HepG2 (cell line): ENCODE measurements at regions not wholly inside any gene's neighbourhood (a gene's known extent, or its start where the extent isn't known, plus 50 kb on each side); places are given as distances from the start of the nearest gene placed in this dataset.

ENCODE experiments used
- ATAC-seq: fragments of 200-7000 bp; cut with Tn5 transposase; 3 replicates; pipeline ENCODE4 v1.9.1; 2020; ENCODE audit warnings: mild to moderate bottlenecking, moderate library complexity
- BruUV-seq: library from RNA; stranded (reverse); fragments of 400-500 nt; replicated peaks from 2 replicates; lab custom pipeline; 2021; lab: Mats Ljungman, UMichigan
- CTCF ChIA-PET: fragments of 300-600 bp; formaldehyde crosslinking; extraction: SDS; loops from one replicate; lab custom pipeline; 2021; ENCODE audit warnings: low total read pairs, inconsistent platforms, low intra/inter-chr PET ratio; lab: Yijun Ruan, JAX
- POLR2A ChIA-PET: fragments of 350-600 bp; sonication (Branson Sonifier 250); formaldehyde crosslinking; loops from one replicate; lab custom pipeline; 2020; ENCODE audit warnings: antibody characterized with exemption, inconsistent platforms; lab: Yijun Ruan, JAX
- DNase-seq: peaks from one replicate; pipeline ENCODE4 v3.0.0-alpha.2; 2015; ENCODE audit warnings: low spot score
- FAIRE-seq: peaks from 3 replicates; lab custom pipeline; 2011; peaks lifted over from hg19 to GRCh38; lab: Jason Lieb, UNC
- H2AFZ ChIP-seq: one replicate; pipeline ENCODE4 v1.6.1; 2011; ENCODE audit warnings: low read length, inconsistent platforms
- H3K27ac ChIP-seq: fragments of 300-600 bp; 3 replicates; pipeline ENCODE4 v1.8.0; 2011; ENCODE audit warnings: mixed run types, mild to moderate bottlenecking, mixed read lengths, low read length, inconsistent platforms; ENCODE audit not compliant: insufficient read depth; ENCODE audit errors: extremely low read length
- H3K27me3 ChIP-seq, 2 experiments: fragments of 200-600 bp in 1 of 2; 2 replicates in 1 of 2; 3 replicates in 1 of 2; pipeline versions ENCODE4 v1.6.0 to v1.8.0; 2011; ENCODE audit warnings: low read length in 2 of 2, mild to moderate bottlenecking in 2 of 2, moderate library complexity in 2 of 2, inconsistent platforms in 1 of 2; ENCODE audit not compliant: insufficient read depth in 2 of 2, control insufficient read depth in 1 of 2
- H3K36me3 ChIP-seq, 2 experiments: fragments of 200-600 bp in 1 of 2; replicated peaks in 1 of 2; 2 replicates in 1 of 2; 3 replicates in 1 of 2; pipeline versions ENCODE4 v1.5.1 to v1.8.0; 2011; ENCODE audit warnings: low read length in 2 of 2, inconsistent platforms in 1 of 2; ENCODE audit not compliant: insufficient read depth in 2 of 2, control insufficient read depth in 1 of 2
- H3K4me1 ChIP-seq: 2 replicates; pipeline ENCODE4 v1.5.1; 2012; ENCODE audit warnings: low read length, inconsistent platforms; ENCODE audit not compliant: insufficient read depth
- H3K4me2 ChIP-seq: 2 replicates; pipeline ENCODE4 v1.6.0; 2011; ENCODE audit warnings: low read depth, low read length, inconsistent platforms
- H3K4me3 ChIP-seq, 3 experiments: fragments of 200-600 bp in 1 of 3; sonication (generic), shearing (Covaris generic) in 1 of 3; replicated peaks in 1 of 3; 2 replicates each; pipeline ENCODE4 v1.5.1; 2011 to 2016; ENCODE audit warnings: low read length in 3 of 3, inconsistent platforms in 2 of 3, low read depth in 2 of 3, mild to moderate bottlenecking in 2 of 3, control low read depth in 1 of 3, mixed read lengths in 1 of 3; ENCODE audit not compliant: insufficient read depth in 1 of 3
- H3K79me2 ChIP-seq: one replicate; pipeline ENCODE4 v1.6.1; 2011; ENCODE audit warnings: low read length, inconsistent platforms; ENCODE audit not compliant: insufficient read depth
- H3K9ac ChIP-seq: 2 replicates; pipeline ENCODE4 v1.6.0; 2011; ENCODE audit warnings: mild to moderate bottlenecking, low read depth, low read length, inconsistent platforms; ENCODE audit not compliant: insufficient read depth
- H3K9me3 ChIP-seq: 2 replicates; pipeline ENCODE4 v1.5.1; 2012; ENCODE audit warnings: mild to moderate bottlenecking, low read length
- H4K20me1 ChIP-seq: 2 replicates; pipeline ENCODE4 v1.6.0; 2011; ENCODE audit warnings: inconsistent platforms, mild to moderate bottlenecking, low read length, moderate library complexity; ENCODE audit not compliant: insufficient read depth
- FOSL2 ChIP-seq: sonication (generic); formaldehyde crosslinking; IDR thresholded peaks from 2 replicates; pipeline ENCODE4 v1.4.0; 2020; ENCODE audit warnings: missing genetic modification reagents
- NR2F6 ChIP-seq, 2 experiments: IDR thresholded peaks; 2 replicates each; pipeline ENCODE4 v1.6.1; 2016; ENCODE audit warnings: antibody characterized with exemption in 1 of 2, mild to moderate bottlenecking in 1 of 2
- NR3C1 ChIP-seq: sonication (generic); formaldehyde crosslinking; IDR thresholded peaks from 2 replicates; pipeline ENCODE4 v1.4.0; 2020; ENCODE audit warnings: missing genetic modification reagents
- RARA ChIP-seq: IDR thresholded peaks from 2 replicates; pipeline ENCODE4 v1.6.1; 2016; ENCODE audit warnings: missing genetic modification reagents, missing compliant biosample characterization
- REPIN1 ChIP-seq: sonication (generic); formaldehyde crosslinking; IDR thresholded peaks from 2 replicates; pipeline ENCODE4 v1.8.0; 2022; ENCODE audit warnings: missing genetic modification reagents, low read depth, mild to moderate bottlenecking, borderline replicate concordance
- SOX5 ChIP-seq: IDR thresholded peaks from 2 replicates; pipeline ENCODE4 v1.6.1; 2016; ENCODE audit warnings: borderline replicate concordance
- ZNF12 ChIP-seq: sonication (generic); formaldehyde crosslinking; IDR thresholded peaks from 2 replicates; pipeline ENCODE4 v1.5.0; 2020; ENCODE audit warnings: missing genetic modification reagents
- ZNF124 ChIP-seq: sonication (generic); formaldehyde crosslinking; IDR thresholded peaks from 2 replicates; pipeline ENCODE4 v1.4.0; 2020; ENCODE audit warnings: missing genetic modification reagents
- ZNF7 ChIP-seq: IDR thresholded peaks from 2 replicates; pipeline ENCODE4 v1.6.1; 2016; ENCODE audit warnings: missing biosample characterization, missing genetic modification reagents
- WGBS: methylation state at CpG from one replicate; pipeline ENCODE4 v1.1.6; 2017; ENCODE audit warnings: low lambda C conversion rate; 5-methylcytosine and 5-hydroxymethylcytosine counted together
- in situ Hi-C: cut with HindIII; loops from 2 replicates; pipeline ENCODE4 v1.10.0; 2017; ENCODE audit warnings: low pct_unique_long_range_greater_than_20kb; ENCODE audit not compliant: extremely low pct_ligation_motif_present
- intact Hi-C: fragments of 100-400 bp; cut with micrococcal nuclease; formaldehyde crosslinking; loops from one replicate; pipeline ENCODE4 v1.10.0; 2022; ENCODE audit not compliant: unreplicated experiment
- TF ChIP-seq, protein P1 (sequence below): sonication (generic); formaldehyde crosslinking; IDR thresholded peaks from 2 replicates; pipeline ENCODE4 v1.5.1; 2020; ENCODE audit warnings: mild to moderate bottlenecking, missing genetic modification reagents
- TF ChIP-seq, protein P2 (sequence below): IDR thresholded peaks from 2 replicates; pipeline ENCODE4 v1.6.1; 2016; ENCODE audit warnings: missing genetic modification reagents, missing compliant biosample characterization
- TF ChIP-seq, protein P3 (sequence below): sonication (generic); formaldehyde crosslinking; IDR thresholded peaks from 2 replicates; pipeline ENCODE4 v1.5.1; 2020; ENCODE audit warnings: mild to moderate bottlenecking, missing genetic modification reagents, borderline replicate concordance
- TF ChIP-seq, protein P4 (sequence below): IDR thresholded peaks from 2 replicates; pipeline ENCODE4 v1.6.1; 2012; ENCODE audit warnings: inconsistent platforms

DNA sequence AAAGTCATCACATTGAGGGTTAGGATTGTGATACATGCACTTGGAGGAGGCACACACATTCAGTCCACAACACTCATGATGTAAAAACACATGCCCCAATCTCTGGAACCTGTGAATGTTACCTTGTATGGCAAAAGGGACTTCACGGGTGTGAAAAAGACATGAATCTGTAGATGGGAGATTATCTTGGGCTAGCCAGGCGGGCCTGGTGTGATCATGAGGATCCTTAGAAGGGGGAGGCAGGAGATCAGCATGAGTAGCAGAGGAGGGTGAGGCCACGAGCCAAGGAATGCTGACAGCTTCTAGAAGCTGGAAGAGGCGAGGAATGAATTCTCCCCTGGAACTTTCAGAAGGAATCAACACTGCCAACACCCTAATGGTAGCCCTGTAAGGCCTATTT is 77.5 kb upstream of the ENPP6 start:
- Histone ChIP-seq H4K20me1 (no peaks in the 10 kb centered on the region), H3K27ac (no peak overlapping the region), H3K9ac (no peak overlapping the region), H3K9me3 (peaks cover 6% of the 10 kb centered on the region), H2AFZ (no peak overlapping the region), H3K4me3 (no peak overlapping the region), H3K4me1 (peaks cover 29% of the 10 kb centered on the region), H3K36me3 (no peaks in the 10 kb centered on the region), H3K79me2 (no peaks in the 10 kb centered on the region), H3K27me3 (no peaks in the 10 kb centered on the region; a peak in 1 of 5 replicates), H3K4me2 (no peak overlapping the region)
- WGBS: 58% methylated on average over 4 of the region's 4 CpGs
- TF ChIP-seq ZNF7 (CRISPR knock-in tag): no peak
- TF ChIP-seq, protein P1, sequence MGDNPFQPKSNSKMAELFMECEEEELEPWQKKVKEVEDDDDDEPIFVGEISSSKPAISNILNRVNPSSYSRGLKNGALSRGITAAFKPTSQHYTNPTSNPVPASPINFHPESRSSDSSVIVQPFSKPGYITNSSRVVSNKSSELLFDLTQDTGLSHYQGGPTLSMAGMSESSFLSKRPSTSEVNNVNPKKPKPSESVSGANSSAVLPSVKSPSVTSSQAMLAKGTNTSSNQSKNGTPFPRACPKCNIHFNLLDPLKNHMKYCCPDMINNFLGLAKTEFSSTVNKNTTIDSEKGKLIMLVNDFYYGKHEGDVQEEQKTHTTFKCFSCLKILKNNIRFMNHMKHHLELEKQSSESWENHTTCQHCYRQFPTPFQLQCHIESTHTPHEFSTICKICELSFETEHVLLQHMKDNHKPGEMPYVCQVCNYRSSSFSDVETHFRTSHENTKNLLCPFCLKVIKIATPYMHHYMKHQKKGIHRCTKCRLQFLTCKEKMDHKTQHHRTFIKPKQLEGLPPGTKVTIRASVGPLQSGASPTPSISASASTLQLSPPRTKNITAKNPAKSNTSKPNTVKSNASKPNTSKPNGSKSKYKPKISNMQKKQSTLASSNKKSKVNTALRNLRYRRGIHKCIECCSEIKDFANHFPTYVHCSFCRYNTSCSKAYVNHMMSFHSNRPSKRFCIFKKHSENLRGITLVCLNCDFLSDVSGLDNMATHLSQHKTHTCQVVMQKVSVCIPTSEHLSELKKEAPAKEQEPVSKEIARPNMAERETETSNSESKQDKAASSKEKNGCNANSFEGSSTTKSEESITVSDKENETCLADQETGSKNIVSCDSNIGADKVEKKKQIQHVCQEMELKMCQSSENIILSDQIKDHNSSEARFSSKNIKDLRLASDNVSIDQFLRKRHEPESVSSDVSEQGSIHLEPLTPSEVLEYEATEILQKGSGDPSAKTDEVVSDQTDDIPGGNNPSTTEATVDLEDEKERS (CRISPR knock-in tag): 0 out of 2 replicates have a peak, but pooled peaks have one; percentile 36
- DNase-seq (no peak), FAIRE-seq (no peak), ATAC-seq (no peak)
- in situ Hi-C loops (no loop called here), intact Hi-C loops (no loop called here)
- no TSS peak for BruUV-seq
- ChIA-PET POLR2A (no interaction called here), CTCF (no interaction called here)

DNA sequence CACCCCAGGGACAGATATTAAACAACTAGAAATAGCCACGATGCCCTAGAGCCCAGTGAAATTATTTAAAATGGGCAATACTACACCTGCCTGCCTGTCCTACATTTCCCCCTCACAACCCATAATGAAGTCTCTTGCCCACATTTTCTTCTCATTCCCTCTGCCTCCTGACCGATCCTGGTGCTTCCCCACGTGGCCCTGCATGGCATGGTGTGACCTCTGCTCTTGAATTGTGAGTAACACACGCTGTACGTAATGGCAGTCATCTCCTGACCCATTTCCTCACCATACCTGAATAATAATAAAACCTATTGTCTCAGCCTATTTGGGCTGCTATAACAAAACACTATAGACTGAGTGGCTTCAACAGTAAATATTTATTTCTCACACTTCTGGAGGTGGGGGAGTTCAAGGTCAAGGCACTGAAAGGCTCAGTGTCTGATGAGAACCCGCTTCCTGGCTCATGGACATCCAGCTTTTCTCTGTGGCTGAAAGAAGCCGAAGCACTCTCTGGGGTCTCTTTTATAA is 77.0 kb upstream of the ENPP6 start:
- H4K20me1 ChIP-seq: no peaks in the 10 kb centered on the region
- no peak overlapping the region for H3K9ac ChIP-seq
- no peak overlapping the region for H2AFZ ChIP-seq
- no peaks in the 10 kb centered on the region for H3K36me3 ChIP-seq
- H3K27me3 ChIP-seq: no peaks in the 10 kb centered on the region
- H3K4me1 ChIP-seq: peaks cover 29% of the 10 kb centered on the region
- ATAC-seq (no peak), DNase-seq (no peak), FAIRE-seq (no peak)
- H3K27ac ChIP-seq: no peak overlapping the region
- in situ Hi-C loops: no loop called here
- intact Hi-C loops: no loop called here
- no peaks in the 10 kb centered on the region for H3K79me2 ChIP-seq
- H3K4me3 ChIP-seq: no peak overlapping the region
- CTCF ChIA-PET: no interaction called here
- H3K9me3 ChIP-seq: peaks cover 6% of the 10 kb centered on the region
- POLR2A ChIA-PET: no interaction called here
- BruUV-seq: no TSS peak
- 34% methylated on average over 7 of the region's 7 CpGs for WGBS
- H3K4me2 ChIP-seq: no peak overlapping the region
- TF ChIP-seq REPIN1 (CRISPR knock-in tag): no peak
- TF ChIP-seq ZNF124 (CRISPR knock-in tag): no peak
- 0 out of 2 replicates have a peak, but pooled peaks have one; percentile 41 for TF ChIP-seq SOX5
- no peak for TF ChIP-seq NR2F6 (IDR thresholded peaks at IDR 0.05)
- no peak for TF ChIP-seq NR2F6 (CRISPR knock-in tag; IDR thresholded peaks at IDR 0.05)
- TF ChIP-seq, protein P2, sequence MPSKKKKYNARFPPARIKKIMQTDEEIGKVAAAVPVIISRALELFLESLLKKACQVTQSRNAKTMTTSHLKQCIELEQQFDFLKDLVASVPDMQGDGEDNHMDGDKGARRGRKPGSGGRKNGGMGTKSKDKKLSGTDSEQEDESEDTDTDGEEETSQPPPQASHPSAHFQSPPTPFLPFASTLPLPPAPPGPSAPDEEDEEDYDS (CRISPR knock-in tag): no peak
- peak; percentile 89 for TF ChIP-seq ZNF12 (CRISPR knock-in tag)
- TF ChIP-seq NR3C1 (CRISPR knock-in tag): no peak
- peak; percentile 39; the same call in 1 of the 2 replicates for TF ChIP-seq RARA (CRISPR knock-in tag)
- TF ChIP-seq, protein P3, sequence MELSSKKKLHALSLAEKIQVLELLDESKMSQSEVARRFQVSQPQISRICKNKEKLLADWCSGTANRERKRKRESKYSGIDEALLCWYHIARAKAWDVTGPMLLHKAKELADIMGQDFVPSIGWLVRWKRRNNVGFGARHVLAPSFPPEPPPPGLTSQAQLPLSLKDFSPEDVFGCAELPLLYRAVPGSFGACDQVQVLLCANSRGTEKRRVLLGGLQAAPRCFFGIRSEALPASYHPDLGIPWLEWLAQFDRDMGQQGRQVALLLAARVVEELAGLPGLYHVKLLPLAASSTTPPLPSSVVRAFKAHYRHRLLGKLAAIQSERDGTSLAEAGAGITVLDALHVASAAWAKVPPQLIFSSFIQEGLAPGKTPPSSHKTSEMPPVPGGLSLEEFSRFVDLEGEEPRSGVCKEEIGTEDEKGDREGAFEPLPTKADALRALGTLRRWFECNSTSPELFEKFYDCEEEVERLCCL (CRISPR knock-in tag): no peak
- TF ChIP-seq FOSL2 (CRISPR knock-in tag): 0 out of 2 replicates have a peak, but pooled peaks have one; percentile 18
- TF ChIP-seq, protein P4, sequence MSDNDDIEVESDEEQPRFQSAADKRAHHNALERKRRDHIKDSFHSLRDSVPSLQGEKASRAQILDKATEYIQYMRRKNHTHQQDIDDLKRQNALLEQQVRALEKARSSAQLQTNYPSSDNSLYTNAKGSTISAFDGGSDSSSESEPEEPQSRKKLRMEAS: peak; percentile 69; the same call in 1 of the 2 replicates
